Suppressor macrophage (primary cell): ENCODE measurements at regions not wholly inside any gene's neighbourhood (a gene's known extent, or its start where the extent isn't known, plus 50 kb on each side); places are given as distances from the start of the nearest gene placed in this dataset.
"Not testable (repeated sequence)": the region's sequence is repeated elsewhere in the genome, so short reads cannot be mapped to it uniquely, and the experiment has no call there.

Experiments
- DNase-seq, 4 experiments: peaks; one replicate each; pipeline ENCODE4 v3.0.0-alpha.2; 2020 to 2022

DNA sequence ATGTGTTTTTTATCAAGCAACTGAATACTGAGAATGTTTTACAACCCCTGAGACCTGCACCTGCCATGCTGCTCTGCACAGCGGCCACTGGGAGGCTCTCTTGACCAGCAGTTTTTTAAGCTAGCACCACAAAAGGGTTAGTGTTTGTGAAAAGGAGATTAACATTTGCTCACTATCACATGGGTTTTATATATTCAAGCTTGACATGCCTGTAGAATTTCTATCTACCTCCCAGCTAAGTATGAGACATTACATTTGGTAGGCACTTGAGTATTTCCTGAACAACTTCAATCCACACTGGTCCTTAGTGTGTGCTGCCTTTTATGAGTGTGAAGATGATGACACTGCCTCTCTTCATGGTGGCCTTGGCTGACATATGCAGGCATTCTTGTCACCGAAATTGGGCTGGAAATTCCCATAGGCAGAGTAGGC lies 1238.9 kb downstream of the UQCRFS1 start:
- DNase-seq = peak in 3 of 4 experiments; percentile 1 to 12 (median 2)

DNA sequence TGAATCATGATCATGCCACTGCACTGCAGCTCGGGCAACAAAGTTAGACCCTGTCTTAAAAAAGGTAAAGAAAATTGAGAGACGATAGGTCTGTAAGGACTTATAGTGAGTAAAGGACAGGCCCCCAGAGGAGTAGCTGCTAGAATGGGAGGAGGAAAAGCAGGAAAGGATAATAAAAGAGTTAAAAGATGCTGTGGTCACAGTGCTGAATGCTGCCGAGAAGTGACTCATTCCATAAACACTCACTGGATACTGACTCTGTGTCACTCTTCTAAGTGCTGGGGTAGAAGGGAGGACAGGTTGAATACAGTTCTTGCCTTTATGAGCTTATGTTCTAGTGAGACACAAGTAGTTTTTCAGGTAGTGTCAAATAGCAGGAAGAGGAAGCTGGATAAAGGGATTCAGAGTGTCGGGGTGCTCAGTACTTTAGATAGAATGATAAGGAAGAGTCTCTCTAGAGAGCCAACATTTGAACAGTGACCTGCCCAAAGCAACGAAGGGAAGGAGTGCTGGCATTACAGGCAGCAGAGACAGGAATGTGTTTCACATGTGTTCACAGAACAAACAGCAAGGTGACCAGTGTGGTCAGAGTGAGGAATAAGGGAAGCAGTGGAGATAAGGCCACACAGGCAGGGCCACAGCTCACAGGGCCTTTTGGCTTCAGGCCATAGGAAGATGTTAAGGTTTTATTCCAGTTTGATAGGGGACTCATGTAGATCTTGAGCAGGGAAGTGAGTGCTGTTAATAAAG lies 1240.5 kb downstream of the UQCRFS1 start:
- no peak for DNase-seq

DNA sequence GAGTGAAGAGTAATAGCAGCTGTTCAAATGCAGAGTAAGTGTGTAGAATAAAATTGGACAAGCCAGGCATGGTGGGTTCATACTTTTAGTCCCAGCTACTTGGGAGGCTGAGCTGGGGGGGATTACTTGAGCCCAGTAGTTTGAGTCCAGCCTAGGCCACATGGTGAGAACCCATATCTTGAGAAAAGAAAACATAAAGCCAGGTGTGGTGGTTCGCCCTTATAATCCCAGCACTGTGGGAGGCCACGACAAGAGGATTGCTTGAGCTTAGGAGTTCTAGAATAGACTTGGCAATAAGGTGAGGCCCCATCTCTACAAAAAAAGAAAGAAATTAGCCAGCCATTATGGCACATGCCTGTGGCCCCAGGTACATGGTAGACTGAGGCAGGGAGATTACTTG lies 1241.1 kb downstream of the UQCRFS1 start:
- DNase-seq = no peak

DNA sequence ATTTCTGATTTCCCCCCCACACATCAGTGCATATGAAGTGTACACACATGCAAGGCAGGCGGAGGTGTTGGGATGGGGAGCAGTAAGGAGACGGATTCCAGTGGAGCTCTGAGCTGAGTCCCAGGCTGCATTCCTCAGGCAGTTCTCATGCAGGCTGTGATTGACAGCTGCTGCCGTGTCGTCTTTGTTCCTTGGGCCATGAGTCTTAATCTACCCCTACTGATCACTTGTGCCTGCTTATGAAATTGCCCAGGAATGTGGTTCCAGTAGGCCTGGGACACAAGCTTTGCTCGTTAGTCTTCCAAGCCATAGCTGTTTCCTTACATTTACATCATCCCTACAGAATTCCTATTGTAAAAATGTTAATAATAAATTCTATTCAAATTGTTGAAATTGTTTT lies 1241.9 kb downstream of the UQCRFS1 start:
- no peak for DNase-seq

DNA sequence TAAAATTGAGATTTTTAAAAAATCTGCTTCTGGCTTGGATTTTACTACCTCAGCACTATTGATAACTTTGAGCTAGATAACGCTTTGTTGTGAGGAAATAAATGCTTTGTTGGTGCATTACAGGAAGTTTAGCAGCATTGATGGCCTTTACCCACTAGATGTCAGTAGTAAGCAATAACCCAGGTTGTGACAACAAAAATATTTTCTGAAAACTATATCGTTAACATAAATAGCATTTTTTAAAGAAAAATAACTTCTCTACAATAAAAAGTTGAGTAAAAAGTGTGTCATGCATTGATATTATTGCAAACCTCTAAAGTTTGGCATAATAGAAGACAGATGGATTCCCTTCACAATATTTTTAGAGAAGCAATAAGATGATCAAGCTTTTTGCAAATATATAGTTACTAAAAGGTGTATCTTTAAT lies 1246.5 kb downstream of the UQCRFS1 start:
- peak; percentile 3 to 33 (median 14) for DNase-seq

DNA sequence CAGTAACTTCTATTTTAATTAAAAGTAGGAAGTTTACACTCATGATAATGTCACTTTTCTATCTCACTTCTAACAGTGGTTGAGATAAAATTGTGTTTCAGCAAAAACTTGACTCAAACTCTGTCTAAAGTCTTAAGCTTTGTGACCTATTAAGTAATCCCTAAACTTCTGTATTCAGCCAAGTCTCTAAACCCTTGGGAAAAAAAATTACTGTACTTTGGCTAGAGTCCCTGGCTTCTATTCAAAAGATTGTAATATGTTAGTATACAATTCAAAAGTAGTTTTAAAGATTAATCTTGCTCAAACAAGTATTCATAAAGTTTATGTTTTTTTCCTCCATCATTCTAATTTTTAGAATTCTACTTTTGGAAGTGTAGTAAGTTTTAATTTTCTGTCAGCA lies 1248.8 kb downstream of the UQCRFS1 start:
- no peak for DNase-seq

DNA sequence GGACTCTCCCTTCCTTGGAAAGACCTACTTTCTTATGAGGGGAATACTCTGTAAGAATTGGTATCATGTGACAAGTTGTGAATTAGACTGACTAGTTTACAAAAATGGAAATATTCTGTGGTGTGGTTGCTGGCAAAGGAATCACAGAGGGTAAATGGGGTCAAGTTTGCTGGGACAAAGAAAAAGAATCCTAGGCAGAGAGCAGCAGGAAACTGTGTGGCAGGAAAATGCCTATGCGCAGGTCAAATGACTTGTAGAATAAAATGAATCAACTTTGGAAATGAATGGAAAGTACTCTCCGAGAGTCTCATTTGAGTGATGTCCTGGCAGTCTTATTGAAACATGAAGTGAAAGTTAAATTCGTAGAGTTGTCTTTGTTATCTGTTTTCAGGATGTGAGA lies 1250.7 kb downstream of the UQCRFS1 start:
- no peak for DNase-seq

DNA sequence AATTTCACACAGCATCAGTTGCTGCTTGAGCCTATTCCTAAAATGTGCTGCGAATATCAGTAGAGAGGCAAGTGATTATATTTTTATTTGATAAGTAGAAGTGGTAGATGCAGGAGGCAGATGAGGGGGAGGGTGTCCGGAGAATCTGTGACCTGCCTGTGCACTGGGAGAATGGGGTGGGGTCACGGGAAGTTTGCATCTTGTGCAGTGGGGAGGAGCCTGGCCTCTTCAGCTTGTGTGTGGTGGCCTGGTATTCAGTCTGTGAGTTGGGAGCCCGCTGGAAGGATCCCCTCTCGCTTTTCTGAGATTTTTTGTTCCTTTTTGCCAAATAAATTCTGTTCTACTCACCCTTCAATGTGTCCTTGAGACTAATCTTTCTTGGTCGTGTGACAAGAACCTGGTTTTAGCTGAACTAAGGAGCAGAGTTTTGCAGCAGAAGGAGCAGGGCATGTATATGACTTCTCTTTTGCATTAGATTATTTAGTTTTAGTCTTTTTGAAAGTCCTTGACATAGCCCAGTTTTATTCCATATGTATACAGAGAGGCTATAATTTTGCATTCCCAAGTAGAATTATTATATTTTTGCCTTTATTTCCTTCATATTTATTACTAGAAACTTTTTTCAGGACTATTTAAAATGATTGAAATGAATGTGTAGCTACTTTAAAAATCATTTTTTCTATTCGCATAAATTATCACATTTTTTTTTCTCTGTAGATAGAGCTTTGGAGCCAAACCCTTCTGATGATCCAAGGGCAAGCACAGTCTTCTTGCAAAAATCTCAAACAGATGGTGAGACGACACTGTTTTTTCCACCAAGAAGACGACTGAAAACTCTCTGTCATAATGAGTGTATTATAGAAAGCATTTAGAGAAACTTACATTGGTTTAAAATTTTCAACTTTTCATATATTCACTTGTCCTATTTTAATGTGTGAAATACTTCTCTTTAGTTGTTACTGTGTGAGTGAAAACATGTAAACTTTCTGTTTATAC lies 1257.2 kb downstream of the UQCRFS1 start:
- no peak for DNase-seq

DNA sequence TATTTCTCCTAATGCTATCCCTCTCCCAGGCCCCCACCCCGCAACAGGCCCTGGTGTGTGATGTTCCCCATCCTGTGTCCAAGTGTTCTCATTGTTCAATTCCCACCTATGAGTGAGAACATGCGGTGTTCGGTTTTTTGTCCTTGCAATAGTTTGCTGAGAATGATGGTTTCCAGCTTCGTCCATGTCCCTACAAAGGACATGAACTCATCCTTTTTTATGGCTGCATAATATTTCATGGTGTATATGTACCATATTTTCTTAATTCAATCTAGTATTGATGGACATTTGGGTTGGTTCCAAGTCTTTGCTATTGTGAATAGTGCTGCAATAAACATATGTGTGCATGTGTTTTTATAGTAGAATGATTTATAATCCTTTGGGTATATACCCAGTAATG lies 1270.3 kb downstream of the UQCRFS1 start:
- DNase-seq = not testable (repeated sequence)

DNA sequence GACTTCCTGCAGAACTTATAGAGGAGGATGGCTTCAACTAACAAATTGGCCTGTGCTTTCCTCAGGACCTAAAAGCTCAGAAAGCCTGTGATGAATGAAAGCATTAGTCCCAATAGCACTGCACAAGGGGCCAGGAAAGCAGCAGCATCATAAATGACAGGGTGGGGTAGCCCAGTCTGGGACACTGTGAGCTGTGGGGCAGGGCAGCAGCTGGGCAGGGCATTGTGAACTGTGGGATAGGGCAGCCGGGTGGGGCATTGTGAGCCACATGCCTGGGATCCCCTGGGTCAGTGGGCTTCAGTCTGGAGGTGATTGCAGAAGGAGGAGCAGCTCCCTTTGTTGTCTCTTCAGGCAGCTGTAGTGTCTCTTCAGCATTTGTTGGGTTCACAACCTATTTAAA lies 1276.8 kb downstream of the UQCRFS1 start:
- no peak for DNase-seq

DNA sequence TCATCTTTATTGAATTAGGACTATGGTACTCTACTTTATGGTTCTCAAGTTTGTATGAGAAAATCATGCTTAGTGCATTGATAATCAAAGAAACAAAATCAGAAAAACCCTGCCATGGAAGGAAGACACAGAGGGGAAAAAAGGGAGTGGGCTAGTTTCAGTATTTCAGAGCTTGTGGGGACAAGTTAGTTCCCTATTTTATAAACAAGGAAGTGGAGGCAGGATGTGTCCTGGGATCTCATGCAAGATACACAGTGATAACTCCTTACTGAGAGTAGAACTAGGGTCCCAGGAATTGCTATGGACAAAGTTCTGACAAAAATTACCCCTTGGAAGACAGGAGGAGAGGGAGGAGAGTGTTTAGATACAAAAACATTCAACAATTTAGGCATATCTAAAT lies 1277.3 kb downstream of the UQCRFS1 start:
- DNase-seq = no peak

DNA sequence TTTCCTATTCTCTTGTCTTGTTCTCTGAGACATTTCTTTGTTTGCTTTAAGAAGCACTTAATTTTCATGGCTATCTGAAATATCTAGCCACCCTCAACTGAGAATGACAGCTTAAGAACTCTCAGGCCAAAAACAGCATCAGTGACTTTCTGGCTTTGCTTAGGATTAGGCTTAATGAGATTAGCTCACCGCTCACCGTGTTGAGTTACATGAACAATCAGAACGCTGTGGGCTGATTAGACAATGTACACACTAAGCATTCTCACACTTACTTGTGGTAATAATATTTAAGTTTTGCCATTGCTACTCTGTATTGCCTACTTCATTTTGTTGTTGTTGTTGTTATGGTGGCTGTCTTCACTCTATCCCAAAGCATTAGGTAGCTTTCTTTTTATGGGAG lies 1283.6 kb downstream of the UQCRFS1 start:
- DNase-seq = no peak

DNA sequence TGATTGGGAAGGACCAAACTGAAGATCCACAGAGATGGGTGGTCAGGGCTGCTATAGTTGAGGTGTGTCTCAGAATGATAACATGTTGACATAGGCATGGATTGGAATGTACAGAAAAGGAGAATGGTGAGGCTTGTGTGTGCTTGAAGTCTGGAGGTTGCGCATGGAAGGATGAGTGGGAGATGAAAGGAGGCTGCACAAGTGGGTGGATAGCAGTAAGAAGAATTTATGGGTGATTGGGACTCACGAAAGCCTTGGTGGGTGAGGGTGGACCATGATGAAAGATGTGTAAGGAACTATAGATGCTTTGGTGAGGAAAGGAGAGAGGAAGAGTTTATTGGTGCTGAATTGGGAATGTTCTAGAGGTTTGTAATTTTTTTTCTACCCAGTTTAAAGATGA lies 1287.7 kb downstream of the UQCRFS1 start:
- no peak for DNase-seq

DNA sequence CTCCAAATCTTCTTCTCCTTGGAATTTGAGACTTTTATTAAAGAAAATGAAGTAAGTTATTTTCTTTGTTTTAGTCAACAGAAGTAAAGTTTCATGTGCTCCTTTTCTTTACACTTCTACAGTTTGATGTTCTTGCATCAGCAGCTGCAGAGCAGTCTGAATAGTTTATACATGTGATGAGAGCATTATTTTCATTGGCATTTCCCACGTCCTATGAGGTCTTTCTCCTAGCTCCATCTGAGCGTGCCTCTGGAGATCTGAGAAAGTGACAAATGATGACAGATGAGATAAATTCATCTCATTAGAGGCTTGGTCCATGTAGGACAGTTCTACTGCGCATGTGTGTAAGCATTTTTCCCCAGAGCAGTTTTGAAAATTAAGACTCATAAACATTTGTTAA lies 1290.0 kb downstream of the UQCRFS1 start:
- DNase-seq = no peak

DNA sequence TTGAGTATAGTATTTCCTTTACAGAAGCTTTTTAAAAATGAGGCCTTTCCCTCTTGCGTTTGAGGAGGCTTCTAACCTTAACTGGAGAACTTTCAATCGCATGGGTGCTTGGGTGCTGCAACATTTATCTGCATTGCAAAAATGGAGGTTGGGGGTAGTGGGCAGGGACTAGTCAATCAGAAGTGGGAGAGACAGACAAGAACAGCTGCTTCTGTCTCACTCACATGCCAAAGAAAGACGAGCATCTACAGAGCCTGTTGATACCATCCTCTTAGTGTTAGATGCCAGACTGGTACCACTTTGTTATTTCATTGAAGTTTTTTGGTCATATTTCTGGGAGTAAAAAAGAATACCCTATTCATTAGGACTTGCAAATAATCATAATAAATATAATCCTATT lies 1292.2 kb downstream of the UQCRFS1 start:
- DNase-seq = no peak

DNA sequence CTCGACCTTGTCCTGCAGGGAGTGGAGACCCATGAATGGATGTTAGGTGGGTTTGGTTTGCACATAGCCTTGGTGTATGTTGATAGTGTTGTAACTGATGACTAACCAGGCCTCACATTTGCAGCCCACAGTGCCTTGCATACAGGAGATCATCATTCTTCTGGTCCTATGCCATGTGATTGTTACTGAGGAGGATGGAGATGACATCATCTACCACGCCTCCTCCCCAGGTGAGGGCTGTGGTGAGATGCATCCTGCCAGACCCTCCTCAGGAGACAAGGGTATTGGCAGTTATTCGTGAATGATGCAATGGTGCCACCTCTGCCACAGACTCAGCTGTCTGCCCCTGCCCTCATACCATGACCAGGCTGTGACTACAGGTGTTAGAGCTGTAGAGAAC lies 1294.1 kb downstream of the UQCRFS1 start:
- DNase-seq = no peak

DNA sequence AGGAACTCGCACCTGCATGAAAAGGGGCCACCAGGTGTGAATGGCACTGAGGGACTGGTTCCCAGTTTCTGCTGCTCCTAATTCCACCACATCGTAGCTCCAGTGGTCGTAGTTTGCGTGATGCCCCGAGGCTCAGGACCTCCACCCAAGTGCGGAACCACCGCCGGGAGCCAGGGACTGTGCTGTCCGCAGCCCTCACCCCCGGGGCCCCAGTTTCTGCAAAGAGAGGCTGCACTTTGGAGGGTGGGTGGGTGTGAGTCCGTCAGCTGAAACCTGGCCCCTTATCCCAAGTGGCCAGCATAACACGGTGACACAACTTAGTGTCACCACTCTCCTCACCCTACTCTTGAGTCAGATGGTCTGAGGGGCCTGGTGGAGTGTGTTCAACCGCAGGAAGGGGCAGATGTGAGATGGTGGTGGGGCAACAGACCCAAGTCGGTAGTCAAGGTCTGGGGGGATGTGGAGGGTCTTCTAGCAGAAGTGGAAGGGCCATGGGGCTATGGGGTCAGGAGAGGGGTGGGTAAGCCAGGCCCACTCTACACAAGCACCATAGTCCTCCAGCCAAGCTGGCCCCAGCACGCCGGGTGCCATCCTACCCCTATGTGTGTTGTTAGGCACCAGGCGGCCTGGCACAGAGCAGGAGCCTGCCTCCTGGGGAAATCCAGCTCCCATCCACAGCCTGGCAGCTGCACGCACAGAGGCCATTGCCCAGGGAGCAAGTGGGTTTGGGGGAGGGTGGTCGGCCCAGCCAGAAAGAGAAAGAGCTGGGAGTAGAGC lies 1301.6 kb downstream of the UQCRFS1 start:
- DNase-seq = no peak

DNA sequence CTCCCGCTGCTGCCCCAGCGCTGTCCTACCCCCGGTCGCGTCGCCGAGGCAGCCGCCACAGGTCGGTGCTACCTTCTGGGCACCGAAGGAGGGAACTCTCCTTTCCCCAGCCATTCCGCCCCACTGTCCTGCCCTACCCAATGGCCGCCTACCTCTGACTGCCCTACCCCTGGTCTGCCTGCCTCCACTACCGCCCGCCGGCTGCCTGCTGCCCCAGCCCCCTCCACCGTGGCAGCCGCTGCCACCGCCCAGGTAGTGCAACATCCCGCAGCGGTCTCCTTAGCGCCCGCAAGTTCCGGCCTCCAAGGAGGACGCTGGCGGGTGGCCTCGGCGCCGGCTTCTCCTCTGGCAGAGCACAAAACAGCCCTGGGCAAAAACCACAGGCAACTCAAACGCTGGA lies 1303.1 kb downstream of the UQCRFS1 start:
- DNase-seq = no peak

DNA sequence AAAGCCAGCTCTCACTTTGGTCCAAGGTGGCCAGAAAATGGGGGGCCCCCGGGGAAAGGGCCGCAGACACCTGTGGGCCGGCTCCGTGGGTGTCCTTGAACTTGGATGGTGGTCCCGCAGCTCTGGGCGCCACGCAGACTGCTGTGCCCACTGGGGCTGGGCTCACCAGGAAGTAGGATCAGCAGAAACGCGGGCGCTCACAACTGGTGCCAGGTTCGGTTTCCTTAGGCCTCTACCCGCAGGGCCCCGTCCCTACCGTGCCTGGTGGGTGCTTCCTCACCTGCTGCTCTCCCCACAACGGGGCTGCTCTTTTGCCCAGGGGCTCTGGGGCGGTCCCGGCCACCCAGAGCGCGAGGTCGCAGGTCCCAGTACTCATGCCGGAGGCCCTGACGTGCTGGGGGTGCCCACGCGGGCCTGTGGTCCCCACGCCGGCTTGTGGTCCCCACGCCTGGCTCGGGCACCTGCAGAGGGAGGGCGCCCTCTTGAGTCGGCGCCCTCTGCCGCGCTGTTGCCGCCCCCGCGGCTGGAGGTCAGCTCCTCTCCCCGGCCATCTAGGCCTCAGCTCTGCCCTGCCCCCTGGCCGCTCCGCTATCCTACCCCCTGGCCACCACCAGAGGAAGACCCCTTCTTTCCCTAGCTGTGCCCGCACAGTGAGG lies 1303.6 kb downstream of the UQCRFS1 start:
- DNase-seq = no peak

DNA sequence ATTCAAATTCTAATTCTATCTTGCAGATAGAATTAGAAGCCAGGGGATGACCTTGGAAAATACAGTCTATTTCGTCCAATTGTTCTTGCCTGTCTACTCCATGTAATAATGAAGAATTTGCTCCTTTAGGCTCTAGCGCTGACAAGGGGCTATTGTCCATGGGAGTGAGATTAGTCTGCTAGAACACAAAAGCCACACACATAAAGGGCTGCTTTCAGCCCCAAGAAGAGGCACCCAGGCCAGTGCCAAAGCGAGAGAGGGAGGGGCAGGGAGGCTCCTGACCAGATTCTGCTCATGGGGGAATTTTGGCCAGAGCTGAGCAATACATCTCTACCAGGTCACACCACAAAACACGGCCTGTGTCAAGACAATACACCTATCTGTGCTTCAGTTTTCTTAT lies 1306.9 kb downstream of the UQCRFS1 start:
- DNase-seq = no peak

DNA sequence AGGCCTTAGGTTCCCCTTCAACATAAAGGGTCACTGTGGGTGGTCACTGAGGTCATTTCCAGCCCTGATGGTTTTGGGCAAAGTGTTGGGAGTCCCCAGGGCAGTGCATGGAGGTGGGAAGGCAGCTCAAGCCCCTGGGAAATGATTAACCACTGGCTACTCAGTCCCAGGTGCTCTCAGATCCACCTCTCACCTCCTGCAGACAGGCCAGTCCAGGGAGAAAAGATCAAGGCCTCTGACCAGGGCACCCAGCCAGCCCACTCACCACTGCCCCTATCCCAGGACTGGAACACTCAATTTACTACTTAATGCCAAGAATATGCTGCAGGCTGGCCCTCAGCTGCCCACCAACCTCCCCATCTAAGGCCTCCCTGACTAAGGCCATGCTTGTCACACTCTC lies 1307.9 kb downstream of the UQCRFS1 start:
- DNase-seq = no peak

DNA sequence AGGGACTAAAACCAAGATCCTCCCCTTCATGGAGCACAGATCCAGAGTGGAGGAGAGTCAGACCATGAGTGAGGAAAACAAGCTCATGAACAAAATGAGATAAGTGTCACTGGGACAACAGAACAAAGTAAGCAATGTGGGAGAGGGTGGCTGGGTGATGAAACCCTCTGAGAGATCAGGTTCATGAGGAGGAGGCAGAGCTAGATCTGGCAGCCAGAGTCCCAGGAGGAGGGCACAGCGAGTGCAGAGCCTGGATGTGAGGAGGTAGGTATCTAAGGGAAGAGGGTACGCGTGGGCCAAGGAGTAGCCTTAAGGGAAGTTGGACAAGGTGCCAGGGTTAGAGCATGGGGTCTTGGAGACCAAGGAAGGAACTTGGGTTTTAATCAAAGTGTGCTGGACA lies 1311.9 kb downstream of the UQCRFS1 start:
- no peak for DNase-seq
